Midbrain (tissue), 1 donor: ENCODE measurements at regions not wholly inside any gene's neighbourhood (a gene's known extent, or its start where the extent isn't known, plus 50 kb on each side); places are given as distances from the start of the nearest gene placed in this dataset.

Experiments used
- DNase-seq: peaks from one replicate; lab custom pipeline; 2025; lab: John Stamatoyannopoulos, UW

DNA sequence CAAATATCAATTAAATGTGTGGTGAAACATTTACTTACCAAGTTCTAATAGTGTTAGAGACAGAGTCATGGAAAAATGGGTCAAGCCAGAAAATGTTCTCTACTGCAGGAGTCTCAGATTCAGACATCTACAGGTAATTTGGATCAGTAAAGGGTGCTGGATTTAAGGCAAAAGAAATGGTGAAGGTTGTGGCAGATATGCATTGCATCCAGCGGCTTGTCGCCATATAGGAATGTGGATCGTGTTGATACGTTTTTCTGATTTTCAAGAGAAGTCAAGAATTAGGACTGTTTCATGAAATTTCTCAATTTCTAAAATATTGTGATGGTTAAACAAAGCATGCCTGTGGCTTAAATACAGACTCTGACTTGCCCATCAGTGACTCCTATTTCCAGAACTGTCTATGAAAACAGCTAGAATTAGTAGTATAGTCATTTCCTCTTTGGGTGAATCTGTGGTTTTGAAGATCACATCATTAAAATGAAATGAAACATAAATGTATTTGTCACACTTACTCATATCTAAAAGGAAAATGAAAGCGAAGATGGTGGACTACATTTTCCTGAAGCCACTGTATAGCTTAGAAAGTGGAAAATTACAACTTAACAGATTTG is 110.1 kb upstream of the VEGFC start:
- DNase-seq = no peak

DNA sequence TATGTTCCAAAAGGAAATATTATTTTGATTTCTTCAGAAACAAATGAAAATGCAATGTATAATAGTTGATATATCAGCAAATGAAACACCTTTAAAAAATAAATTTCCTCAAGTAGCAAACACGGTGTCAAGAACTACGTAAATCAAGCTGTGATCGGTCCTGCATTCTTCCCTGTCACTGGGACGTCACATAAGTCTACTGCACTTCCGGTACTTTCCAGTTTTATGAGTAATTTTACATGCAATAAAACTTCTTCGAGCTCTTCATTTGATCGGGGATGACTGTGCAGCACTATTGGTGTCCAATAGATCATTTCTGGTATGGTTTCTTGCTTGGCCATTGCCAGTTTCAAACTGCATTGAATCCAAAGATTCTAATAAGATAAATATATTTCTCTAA is 114.0 kb upstream of the VEGFC start:
- DNase-seq = no peak

DNA sequence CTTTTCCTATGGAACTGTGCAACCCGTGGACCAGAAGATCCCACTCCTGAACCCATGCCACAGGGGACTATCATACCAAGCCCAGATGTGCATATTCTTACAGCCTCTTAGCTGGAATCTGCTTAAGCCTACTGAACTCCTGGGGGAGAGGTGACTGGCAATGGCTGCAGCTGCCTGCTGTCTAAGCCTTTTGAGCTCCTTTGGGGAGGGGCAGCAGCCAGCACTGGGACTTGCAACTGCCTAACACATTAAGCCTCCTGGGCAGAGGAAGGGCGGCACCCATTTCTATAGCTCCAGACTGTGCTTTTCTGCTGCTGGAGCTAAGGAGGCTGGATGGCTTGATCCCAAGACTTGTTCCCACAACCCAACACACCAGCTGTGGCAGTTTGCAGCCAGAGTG is 117.9 kb upstream of the VEGFC start:
- DNase-seq = no peak

DNA sequence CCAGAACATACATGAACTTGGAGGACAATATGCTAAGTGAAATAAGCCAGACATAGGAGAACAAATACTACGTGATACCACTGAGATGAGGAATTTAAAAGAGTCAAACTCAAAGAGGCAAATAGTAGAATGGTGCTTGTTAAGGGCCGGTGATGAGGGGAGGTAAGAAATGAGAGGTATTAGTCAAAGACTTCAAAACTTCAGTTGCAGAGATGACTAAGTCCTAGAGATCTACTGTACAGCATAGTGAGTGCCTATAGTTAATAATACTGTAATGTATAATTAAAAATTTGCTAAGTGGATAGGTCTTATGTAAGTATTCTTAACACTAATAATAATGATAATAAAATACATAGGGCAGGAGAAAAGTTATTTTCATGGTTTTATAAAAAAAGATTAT is 126.9 kb upstream of the VEGFC start:
- DNase-seq = no peak

DNA sequence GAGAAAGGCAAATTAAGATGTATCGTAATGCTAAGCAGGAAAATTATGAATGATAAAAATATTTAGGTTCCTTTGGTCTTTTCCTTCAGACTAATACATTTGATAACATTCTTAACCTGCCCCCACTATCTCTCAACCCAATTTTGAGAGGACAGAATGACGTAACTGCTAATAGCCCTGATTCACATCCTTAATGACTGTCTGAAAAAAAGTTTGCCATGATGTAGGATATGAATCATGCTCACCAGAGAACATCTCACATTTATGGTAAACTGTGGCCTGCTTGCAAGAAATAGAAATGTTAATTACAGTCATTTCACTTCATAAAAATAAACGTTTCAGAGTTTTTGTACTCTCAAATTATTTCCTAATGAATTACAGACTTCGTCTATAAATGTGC is 128.0 kb upstream of the VEGFC start:
- DNase-seq = no peak

DNA sequence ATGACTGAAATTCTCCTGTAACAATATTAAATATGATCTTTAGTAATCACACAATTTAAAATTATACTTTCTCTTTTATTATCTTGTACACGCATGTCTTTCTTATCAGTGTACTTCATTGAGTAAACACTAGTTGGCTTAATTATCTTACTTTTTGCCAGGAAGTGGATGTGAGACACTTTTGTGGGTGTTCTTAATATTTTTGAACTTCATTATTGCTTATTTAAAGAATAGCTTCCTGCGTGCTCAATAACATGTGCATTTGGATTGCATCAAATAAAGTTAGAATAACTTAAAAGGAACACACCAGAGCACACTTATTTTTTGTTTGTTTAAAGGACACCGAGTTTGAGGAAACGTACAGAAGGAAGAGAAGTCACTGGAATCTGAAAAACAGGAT is 128.5 kb upstream of the VEGFC start:
- DNase-seq = no peak

DNA sequence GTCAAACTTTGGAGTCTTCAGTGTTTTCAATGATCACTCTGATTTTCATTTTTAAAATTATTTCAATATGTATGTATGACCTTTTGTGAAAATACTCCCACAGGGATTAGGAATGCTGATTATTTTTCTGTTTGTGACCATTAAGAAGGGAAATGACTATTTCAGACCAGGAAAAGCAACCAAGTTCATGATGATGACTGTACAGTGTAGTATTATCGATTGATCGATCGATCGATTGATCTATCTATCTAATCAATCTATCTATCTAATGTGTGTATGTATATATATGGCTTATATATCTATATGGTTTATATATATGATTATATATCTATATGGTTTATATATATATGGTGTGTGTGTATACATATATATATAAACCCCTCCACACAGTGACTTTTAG is 131.5 kb upstream of the VEGFC start:
- DNase-seq = no peak

DNA sequence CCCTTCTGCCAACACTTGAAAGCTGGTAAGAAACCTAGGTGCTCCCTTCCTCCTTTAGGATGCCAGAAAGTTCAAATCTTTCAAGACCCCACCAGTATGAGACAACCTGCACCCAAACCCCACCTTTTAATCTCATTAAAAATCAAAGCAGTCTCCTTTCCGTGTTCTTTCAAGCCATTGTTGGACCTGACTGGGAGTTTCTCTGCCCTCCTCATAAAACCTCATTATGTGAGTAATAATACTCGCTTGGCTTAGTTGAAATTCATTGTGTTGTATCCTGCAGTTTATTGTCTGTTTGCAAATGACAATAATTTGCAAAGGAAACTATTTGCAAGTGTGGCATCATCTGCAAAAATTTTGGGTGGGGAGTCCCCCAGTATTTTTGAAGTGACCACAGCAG is 133.2 kb upstream of the VEGFC start:
- no peak for DNase-seq

DNA sequence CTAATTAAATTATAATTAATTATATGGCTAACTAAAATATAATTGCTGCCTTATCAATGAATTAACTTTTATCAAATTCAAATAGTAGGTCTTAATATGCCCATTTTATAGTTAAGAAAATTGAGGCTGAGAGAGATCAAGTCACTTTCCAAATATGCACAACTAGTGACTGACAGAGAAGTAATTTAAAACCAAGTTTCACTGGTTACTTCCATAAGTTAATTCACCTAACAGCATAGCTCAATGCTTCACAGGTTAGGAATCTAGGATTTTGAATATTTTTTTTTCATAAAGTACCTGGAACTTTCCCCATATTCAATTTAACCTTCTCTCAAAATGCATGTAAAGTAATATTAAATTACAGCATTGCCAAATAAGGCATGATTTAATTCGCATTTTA is 134.4 kb upstream of the VEGFC start:
- no peak for DNase-seq

DNA sequence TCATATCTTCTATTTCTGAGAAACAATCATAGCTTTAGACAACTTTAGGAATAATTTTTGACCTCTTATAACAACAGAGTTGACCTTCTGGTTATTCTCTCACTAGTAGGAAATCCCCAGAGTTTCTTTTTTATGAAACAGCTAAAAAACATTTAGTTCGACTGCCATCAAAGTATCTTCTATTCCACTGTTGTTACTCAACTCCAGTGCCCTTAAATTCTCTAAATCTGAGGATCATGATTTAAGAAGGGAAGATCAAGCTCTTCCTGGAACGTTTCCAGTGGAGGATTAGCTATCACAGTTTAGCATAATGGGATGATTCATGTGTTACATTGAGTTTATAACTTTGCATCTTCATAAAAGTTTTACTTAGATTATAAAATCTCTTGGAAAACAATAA is 134.9 kb upstream of the VEGFC start:
- no peak for DNase-seq

DNA sequence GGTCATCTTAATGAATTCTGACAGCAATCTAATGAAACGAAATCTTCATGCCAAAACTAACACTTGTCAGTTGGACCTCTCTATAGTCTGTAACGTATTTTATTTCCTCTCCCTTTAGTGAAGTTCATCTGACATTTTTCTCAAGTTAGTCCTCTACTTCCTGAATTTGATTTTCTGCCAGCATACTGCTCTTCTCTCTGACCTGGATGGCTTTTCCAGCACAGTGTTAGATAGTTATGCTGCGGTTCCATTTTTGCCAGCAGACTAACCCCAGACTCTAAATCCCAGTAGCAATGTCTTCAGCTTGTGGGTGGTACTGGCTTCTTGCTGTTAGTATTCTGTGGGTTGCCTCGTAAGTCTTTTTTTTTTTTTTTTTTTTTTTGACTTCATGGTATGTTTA is 146.7 kb upstream of the VEGFC start:
- DNase-seq = no peak

DNA sequence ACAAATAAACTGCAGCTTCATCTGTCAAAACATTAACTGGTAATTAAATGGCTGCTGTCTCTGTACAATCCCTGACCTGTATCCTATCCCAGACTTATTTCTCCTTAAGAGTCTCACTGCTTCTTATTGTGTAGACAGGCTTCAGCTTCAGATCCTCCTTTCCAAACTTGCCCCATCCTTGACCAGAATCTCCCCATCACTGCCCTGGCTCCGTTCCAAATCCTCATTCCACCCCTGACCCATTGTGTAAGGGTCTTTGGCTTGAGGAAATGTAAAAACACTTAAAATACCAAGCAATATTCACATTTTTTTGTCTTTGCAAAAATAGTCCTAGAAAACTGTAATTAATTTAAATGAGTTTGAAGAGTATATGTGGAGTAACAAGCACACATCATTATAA is 152.6 kb upstream of the VEGFC start:
- DNase-seq = no peak

DNA sequence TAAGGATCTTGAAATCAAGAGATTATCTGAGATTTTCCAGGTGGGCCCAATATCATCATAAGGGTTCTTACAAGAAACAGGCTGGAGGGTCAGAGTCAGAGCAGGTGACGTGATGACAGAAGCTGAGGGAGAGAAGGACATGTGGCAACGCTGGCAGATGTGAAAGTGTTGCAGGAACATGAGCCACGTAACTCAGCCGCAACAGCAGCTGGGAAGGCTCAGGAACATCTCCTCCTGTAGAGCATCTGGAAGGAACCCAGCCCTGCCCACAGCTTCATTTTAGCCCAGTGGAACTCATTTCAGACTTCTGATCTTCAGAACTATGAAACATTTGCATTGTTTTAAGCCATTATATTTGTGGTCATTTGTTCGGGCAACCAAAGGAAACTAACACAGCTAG is 156.3 kb upstream of the VEGFC start:
- DNase-seq = no peak

DNA sequence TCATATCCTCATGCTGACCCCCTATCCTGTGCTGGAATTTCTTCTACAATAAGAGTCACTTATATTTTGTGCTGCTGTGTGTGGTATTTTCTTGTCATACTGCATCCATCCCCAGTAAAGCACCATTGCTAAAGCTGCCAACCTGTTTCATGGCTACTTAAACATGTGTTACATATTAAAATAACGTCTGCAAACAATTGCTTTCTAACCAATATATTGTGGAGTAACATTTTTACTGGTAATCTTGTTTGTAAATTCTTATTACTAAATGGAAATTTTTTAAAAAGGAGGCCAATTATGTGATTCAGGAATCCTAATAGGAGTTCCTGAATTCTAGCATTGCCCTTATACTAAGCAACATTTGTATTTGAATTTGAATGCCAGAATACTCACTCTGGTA is 160.3 kb upstream of the VEGFC start:
- no peak for DNase-seq

DNA sequence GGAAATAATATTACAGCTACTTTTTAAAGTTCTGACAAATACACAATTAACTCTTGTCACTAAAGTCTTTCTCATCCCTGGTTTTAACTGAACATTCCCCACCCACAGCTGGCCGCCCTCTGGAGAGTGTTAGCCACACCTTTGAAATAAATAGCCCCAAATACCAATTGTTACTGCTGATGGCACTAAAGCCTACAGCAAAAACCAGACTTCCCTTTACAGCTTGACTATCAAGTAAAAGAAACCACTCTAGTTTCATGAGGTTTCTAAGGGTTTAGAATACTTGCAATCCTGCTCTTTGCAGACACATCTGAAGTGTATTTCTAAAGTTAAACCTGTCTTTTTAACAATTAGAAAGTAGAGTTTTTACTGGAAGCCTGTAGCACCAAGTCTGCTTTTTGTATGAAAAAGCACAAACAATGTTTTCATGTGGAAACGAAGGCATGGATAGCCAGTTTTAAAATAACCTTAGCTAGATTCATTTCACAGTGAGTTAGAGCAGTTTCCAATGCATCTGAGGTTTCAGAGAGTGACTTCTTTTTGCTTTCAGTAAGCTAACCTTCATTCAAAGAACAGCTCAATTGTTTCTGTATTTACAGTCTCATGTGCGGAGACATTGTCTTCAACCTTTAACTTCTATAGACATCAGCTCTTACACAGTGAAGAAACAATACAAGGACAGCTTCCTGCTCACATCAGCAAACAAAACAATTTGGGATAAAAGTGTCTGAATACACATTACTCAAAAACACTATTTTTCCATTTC is 164.8 kb upstream of the VEGFC start:
- DNase-seq = no peak

DNA sequence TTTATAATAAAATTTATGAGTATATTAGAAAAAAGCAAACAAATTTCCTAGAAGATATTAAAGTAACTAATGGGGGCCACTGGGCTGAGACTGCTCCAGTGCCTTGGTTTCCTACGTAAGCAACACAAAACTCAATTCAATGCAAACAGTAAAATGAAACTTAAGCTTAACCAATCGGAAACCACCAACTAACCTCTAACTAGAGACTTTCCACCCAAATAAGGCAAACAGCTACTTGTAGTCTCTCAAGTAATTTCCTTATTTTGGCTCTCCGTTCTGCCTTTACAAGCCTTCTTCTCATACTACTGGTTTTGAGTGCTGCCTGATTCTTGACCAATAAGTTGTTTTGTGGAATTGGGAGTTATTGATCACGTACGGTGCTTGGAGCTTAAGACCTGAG is 167.3 kb upstream of the VEGFC start:
- DNase-seq = no peak

DNA sequence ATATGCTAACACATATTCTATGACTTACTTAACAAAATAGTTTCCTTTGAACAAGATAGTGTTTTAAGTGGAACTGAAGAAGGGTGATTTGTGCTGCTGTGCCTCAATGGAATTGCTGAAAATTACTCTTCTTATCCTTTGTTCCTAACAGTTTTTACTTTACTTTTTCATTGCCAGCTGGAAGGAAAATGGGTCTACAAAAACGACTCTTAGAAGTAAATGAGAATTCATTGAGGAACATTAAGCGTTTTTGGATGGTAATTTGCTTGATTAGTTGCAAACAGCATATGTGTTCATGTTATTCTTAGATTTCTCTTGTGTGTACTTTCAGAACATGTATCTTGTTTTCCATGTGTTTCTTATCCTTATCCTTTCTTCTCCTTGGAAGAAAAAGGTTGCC is 170.4 kb upstream of the VEGFC start:
- DNase-seq = no peak

DNA sequence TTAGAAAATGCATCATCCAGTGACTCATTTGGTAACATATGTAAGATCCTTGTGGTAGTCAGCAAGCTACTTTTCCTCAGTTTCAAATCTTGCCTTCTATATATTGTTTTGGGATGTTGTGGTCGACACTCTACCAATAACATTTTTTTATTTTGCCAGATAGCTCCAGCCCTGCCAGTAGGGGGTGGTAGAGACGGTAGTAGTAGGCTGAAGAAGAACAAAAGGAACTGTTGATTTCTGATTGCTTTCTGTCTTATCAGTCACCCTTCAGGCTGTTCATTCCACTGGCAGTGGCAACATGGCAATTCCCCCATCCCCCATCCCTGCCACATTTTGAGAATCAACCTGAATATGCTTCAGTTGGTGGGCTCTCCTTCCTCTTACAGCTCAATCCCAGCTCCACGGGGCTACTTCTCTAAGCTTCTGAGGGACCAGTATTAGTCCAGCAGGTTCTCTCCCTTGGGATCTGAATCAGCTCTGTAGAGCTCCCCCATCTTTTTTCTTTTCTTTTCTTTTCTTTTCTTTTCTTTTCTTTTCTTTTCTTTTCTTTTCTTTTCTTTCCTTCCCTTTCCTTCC is 171.5 kb upstream of the VEGFC start:
- no peak for DNase-seq

DNA sequence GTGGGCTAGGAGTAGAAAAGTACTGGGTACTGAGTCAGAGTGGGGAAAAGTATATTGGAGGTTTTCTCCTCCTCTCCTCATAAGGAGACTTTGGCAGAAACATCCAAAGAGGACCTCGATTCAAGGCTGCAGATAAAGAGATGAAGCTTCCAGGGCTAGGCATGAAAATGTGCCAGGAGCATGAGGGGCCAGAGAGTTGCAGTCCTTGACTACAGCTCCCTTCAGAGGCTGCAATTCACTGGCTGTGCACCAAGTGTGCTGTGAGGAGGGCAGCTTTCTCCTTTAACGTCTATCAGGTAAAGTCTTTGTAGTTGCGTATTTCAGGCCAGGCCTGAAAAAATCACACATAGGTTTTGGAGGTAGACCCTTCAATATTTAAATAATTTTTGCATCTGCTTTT is 174.9 kb upstream of the VEGFC start:
- no peak for DNase-seq

DNA sequence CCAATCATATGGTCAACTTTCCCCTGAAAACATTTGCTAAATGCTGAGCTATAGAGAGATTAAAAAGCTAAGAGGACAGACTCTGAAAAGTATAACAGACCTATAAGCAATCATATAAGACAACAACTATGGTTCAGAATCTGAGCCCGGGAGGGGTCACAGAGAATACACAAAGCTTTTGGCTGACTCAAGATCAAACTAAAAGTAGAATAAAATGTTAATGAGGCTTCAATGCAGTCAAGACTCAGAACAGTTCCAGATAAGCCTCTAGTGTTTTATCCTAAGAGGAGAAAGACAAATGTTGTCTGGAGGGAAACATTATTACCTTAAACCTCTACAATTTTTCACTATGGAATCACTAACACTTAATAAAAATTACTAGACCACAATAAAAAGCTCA is 175.4 kb upstream of the VEGFC start:
- DNase-seq = no peak

DNA sequence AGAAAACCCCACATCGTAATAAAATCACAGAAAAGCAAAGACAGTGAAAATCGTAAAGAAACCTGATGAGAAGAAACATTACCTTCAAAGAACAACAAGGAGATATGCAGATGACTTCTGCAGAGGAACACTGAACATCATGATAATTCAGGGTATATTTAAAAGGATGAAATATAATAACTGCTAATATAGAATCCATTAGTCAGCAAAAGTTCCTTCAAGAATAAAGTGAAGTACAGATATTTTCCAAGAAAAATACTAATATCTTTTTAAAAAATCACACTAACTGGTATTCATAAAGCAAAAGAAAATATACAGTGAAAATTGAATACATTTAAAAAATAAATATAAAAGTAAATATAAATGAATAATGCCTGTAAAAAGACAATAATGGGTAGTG is 176.3 kb upstream of the VEGFC start:
- no peak for DNase-seq

DNA sequence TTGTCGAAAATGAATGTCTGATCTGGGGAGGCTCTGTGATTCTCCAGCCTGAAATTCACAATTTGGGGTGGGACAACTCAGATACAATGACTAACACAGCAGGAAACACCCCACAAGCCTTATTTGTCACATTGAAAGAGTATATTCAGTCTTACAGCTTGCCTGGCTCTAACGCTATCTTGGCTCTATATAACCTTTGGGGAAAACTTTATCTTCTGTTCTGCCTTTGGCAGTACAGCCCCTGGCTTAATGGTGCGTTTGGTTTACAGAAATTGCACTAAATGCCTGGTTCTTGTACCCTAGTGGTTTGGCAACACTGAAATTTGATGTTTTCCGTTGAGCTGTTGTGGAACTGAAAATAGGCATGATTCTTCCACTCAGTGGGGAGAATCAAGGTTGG is 178.1 kb upstream of the VEGFC start:
- no peak for DNase-seq

DNA sequence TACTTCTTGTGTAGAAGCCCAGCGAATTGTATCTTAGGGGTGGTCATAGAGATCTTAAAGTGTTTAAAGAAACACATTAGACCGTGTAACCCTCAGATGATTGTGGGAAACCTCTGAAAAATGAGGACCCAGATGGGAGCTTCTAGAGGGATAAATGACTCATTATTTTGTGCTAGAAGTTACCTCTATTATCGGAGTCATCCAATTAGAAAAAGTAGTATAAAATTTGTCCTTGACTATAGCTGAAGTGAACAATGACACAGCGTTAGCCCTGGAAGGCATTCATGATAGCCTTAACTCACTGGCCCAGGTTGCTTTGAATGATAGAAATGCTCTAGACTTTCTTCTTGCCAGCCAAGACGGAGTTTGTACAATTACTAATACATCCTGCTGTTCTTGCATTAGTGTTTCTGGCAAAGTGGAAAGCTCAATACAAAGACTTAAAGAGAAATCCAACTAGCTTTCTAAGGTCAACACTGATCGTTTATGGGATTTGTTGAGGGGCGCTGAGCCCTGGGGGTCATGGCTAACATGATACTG is 178.9 kb upstream of the VEGFC start:
- DNase-seq = no peak

DNA sequence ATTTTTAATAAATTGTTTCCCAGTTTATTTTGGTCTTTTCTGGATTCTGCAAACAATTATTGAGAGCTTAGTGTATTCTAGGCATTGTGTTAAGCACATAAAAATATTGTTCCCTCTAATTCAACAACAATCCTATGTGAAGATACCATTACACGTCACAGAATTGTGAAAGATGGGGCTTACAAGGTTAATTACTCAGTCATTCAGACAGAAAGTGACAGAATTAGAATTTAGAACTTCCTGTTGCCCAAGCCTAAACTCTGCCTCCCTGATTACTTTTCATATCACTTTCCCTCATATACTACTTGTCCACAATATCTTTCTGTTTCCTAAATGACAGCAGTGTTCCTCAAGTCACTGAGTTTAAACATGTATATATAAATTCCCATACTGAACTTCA is 186.7 kb upstream of the VEGFC start:
- no peak for DNase-seq
